Activated CD8-positive, alpha-beta memory T cell treated with anti-CD3 and anti-CD28 coated beads, Interleukin-2, amount 50 U/mL, for 24 hours (primary cell): ENCODE measurements at regions not wholly inside any gene's neighbourhood (a gene's known extent, or its start where the extent isn't known, plus 50 kb on each side); places are given as distances from the start of the nearest gene placed in this dataset.
"Not testable (repeated sequence)": the region's sequence is repeated elsewhere in the genome, so short reads cannot be mapped to it uniquely, and the experiment has no call there.

Experiments
- DNase-seq: peaks from one replicate; pipeline ENCODE4 v3.0.0-alpha.2; 2020; ENCODE audit errors: extremely low read depth

GRCh38 chr1:273772-274171, 177.7 kb downstream of the OR4F29 start:
- not testable (repeated sequence) for DNase-seq

DNA sequence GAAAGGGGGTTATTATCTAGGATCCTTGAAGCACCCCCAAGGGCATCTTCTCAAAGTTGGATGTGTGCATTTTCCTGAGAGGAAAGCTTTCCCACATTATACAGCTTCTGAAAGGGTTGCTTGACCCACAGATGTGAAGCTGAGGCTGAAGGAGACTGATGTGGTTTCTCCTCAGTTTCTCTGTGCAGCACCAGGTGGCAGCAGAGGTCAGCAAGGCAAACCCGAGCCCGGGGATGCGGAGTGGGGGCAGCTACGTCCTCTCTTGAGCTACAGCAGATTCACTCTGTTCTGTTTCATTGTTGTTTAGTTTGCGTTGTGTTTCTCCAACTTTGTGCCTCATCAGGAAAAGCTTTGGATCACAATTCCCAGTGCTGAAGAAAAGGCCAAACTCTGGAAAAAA, 183.7 kb downstream of the OR4F29 start:
- peak; percentile 38 for DNase-seq
